Anterior cingulate cortex (tissue), 58 donors: ENCODE measurements at regions not wholly inside any gene's neighbourhood (a gene's known extent, or its start where the extent isn't known, plus 50 kb on each side); places are given as distances from the start of the nearest gene placed in this dataset.

Source experiments
- DNase-seq, 58 donors: peaks; one replicate each; lab custom pipeline; 2025; lab: John Stamatoyannopoulos, UW

GRCh38 chr16:86207350-86207749, 303.0 kb upstream of the FOXF1 start:
- no peak for DNase-seq

GRCh38 chr16:86209202-86209601, 301.1 kb upstream of the FOXF1 start:
- no peak for DNase-seq

GRCh38 chr16:86210403-86211193, 299.7 kb upstream of the FOXF1 start:
- no peak for DNase-seq

GRCh38 chr16:86211265-86211664, 299.1 kb upstream of the FOXF1 start:
- no peak for DNase-seq

- no peak for DNase-seq
These were observed 298.5 kb upstream of the FOXF1 start for GRCh38 chr16:86211800-86212199.

- DNase-seq, result no peak
These were observed 297.5 kb upstream of the FOXF1 start for GRCh38 chr16:86212706-86213436.

- no peak for DNase-seq
These were observed 296.7 kb upstream of the FOXF1 start for GRCh38 chr16:86213437-86214205.

- DNase-seq, result peak in 1 of 58 donors; percentile 12
These were observed 295.7 kb upstream of the FOXF1 start for GRCh38 chr16:86214326-86215232.

- no peak for DNase-seq
These were observed 294.9 kb upstream of the FOXF1 start for GRCh38 chr16:86215233-86215978.

GRCh38 chr16:86215979-86216585, 294.2 kb upstream of the FOXF1 start:
- DNase-seq, result no peak

GRCh38 chr16:86216591-86216990, 293.7 kb upstream of the FOXF1 start:
- no peak for DNase-seq

GRCh38 chr16:86217001-86217890, 293.1 kb upstream of the FOXF1 start:
- no peak for DNase-seq

- DNase-seq, result no peak
These were observed 292.4 kb upstream of the FOXF1 start for GRCh38 chr16:86217891-86218270.

GRCh38 chr16:86218479-86219170, 291.7 kb upstream of the FOXF1 start:
- no peak for DNase-seq

- no peak for DNase-seq
These were observed 290.5 kb upstream of the FOXF1 start for GRCh38 chr16:86219655-86220445.

GRCh38 chr16:86220561-86220960, 289.8 kb upstream of the FOXF1 start:
- no peak for DNase-seq

- no peak for DNase-seq
These were observed 289.2 kb upstream of the FOXF1 start for GRCh38 chr16:86221085-86221484.
